Endothelial cell of umbilical vein (primary cell): ENCODE measurements at regions not wholly inside any gene's neighbourhood (a gene's known extent, or its start where the extent isn't known, plus 50 kb on each side); places are given as distances from the start of the nearest gene placed in this dataset.

ENCODE experiments used
- BruUV-seq: library from RNA; stranded (reverse); fragments of 400-500 nt; replicated peaks from 2 replicates; lab custom pipeline; 2021; lab: Mats Ljungman, UMichigan
- CTCF ChIA-PET: fragments of 300-600, 350-600 bp; sonication (Branson Sonifier 250); formaldehyde crosslinking; loops from one replicate; lab custom pipeline; 2021; ENCODE audit warnings: antibody characterized with exemption, inconsistent platforms; lab: Charles Lee
- POLR2A ChIA-PET: fragments of 300-600, 350-600 bp; sonication (Branson Sonifier 250); formaldehyde crosslinking; loops from one replicate; lab custom pipeline; 2021; ENCODE audit warnings: antibody characterized with exemption, inconsistent platforms; lab: Charles Lee
- DNase-seq: peaks from one replicate; pipeline ENCODE4 v3.0.0-alpha.2; 2011; ENCODE audit warnings: low read depth, low spot score
- FAIRE-seq: peaks from 2 replicates; lab custom pipeline; 2011; peaks lifted over from hg19 to GRCh38; lab: Jason Lieb, UNC
- H2AFZ ChIP-seq: 2 replicates; pipeline ENCODE4 v1.6.0; 2012; ENCODE audit warnings: low read depth, low read length, control low read depth, inconsistent platforms
- H3K27ac ChIP-seq: 2 replicates; pipeline ENCODE4 v1.5.1; 2011; ENCODE audit warnings: low read depth, mild to moderate bottlenecking, control low read depth, low read length, moderate library complexity; ENCODE audit not compliant: insufficient read depth
- H3K27me3 ChIP-seq, 2 experiments: 2 replicates each; pipeline versions ENCODE4 v1.6.0 to v1.6.1; 2011; ENCODE audit warnings: low read length in 2 of 2, mixed read lengths in 1 of 2; ENCODE audit not compliant: control insufficient read depth in 2 of 2, insufficient read depth in 2 of 2
- H3K36me3 ChIP-seq, 2 experiments: 2 replicates in 1 of 2; 3 replicates in 1 of 2; pipeline ENCODE4 v1.5.1; 2011; ENCODE audit warnings: low read length in 2 of 2, mild to moderate bottlenecking in 1 of 2, moderate library complexity in 1 of 2; ENCODE audit not compliant: control insufficient read depth in 2 of 2, insufficient read depth in 2 of 2; ENCODE audit errors: extremely low read depth in 1 of 2
- H3K4me1 ChIP-seq: 3 replicates; pipeline ENCODE4 v1.5.1; 2011; ENCODE audit warnings: mild to moderate bottlenecking, low read length; ENCODE audit not compliant: control insufficient read depth, insufficient read depth; ENCODE audit errors: extremely low read depth
- H3K4me2 ChIP-seq: 2 replicates; pipeline ENCODE4 v1.6.1; 2011; ENCODE audit warnings: low read length, control low read depth, mixed read lengths; ENCODE audit not compliant: insufficient read depth
- H3K4me3 ChIP-seq, 3 experiments: fragments of 200-600 bp in 1 of 3; sonication (generic), shearing (Covaris generic) in 1 of 3; replicated peaks in 1 of 3; 2 replicates each; pipeline ENCODE4 v1.5.1; 2011 to 2016; ENCODE audit warnings: control low read depth in 3 of 3, low read length in 3 of 3, mild to moderate bottlenecking in 2 of 3, inconsistent platforms in 1 of 3, low read depth in 1 of 3, moderate library complexity in 1 of 3; ENCODE audit not compliant: insufficient read depth in 1 of 3
- H3K79me2 ChIP-seq: 2 replicates; pipeline ENCODE4 v1.6.0; 2012; ENCODE audit warnings: low read length, inconsistent platforms; ENCODE audit not compliant: control insufficient read depth, insufficient read depth
- H3K9ac ChIP-seq: replicated peaks from 2 replicates; pipeline ENCODE3; 2011; ENCODE audit warnings: low read length, control low read depth; ENCODE audit not compliant: insufficient read depth; ENCODE audit errors: extremely low read depth
- H3K9me1 ChIP-seq: replicated peaks from 3 replicates; pipeline ENCODE4 v1.6.0; 2011; ENCODE audit warnings: mild to moderate bottlenecking, low read length; ENCODE audit not compliant: control insufficient read depth, insufficient read depth; ENCODE audit errors: extremely low read depth
- H3K9me3 ChIP-seq: replicated peaks from 2 replicates; pipeline ENCODE4 v1.5.1; 2012; ENCODE audit warnings: low read length, inconsistent platforms; ENCODE audit not compliant: control insufficient read depth, insufficient read depth
- H4K20me1 ChIP-seq: replicated peaks from 2 replicates; pipeline ENCODE3; 2011; ENCODE audit warnings: mild to moderate bottlenecking, low read length; ENCODE audit not compliant: control insufficient read depth, insufficient read depth; ENCODE audit errors: extremely low read depth
- EZH2 ChIP-seq: IDR thresholded peaks from 2 replicates; pipeline ENCODE4 v1.6.1; 2012; ENCODE audit warnings: borderline replicate concordance, low read depth, mild to moderate bottlenecking, moderate library complexity, low read length, inconsistent platforms; ENCODE audit not compliant: severe bottlenecking
- FOS ChIP-seq: IDR thresholded peaks from 2 replicates; pipeline ENCODE4 v1.6.1; 2011; ENCODE audit warnings: mild to moderate bottlenecking, low read length, moderate library complexity, borderline replicate concordance; ENCODE audit not compliant: insufficient read depth
- GATA2 ChIP-seq: IDR thresholded peaks from 2 replicates; pipeline ENCODE4 v1.7.0; 2011; ENCODE audit warnings: low read depth, mild to moderate bottlenecking, moderate library complexity, mixed read lengths, low read length; ENCODE audit not compliant: insufficient read length, insufficient read depth
- JUN ChIP-seq: IDR thresholded peaks from 2 replicates; pipeline ENCODE4 v1.6.1; 2011; ENCODE audit warnings: borderline replicate concordance, low read depth; ENCODE audit not compliant: insufficient read length, insufficient read depth
- MYC ChIP-seq: IDR thresholded peaks from one replicate; pipeline ENCODE4 v1.6.1; 2011; ENCODE audit warnings: mild to moderate bottlenecking, low read depth, low read length
- POLR2A ChIP-seq: IDR thresholded peaks from 2 replicates; pipeline ENCODE4 v1.6.1; 2012; ENCODE audit warnings: low read depth, mild to moderate bottlenecking, control low read depth, low read length
- POLR2AphosphoS5 ChIP-seq: IDR thresholded peaks from 2 replicates; pipeline ENCODE4 v1.6.1; 2012; ENCODE audit warnings: low read depth, mild to moderate bottlenecking, control low read depth, low read length, moderate library complexity; ENCODE audit not compliant: insufficient read depth
- dilution Hi-C: fragments of 300-500 bp; cut with MboI; formaldehyde crosslinking; loops from one replicate; pipeline ENCODE4 v1.15.0; 2019; ENCODE audit warnings: low sequenced_read_pairs; ENCODE audit not compliant: extremely low pct_ligation_motif_present
- intact Hi-C: fragments of 100-400 bp; cut with micrococcal nuclease; formaldehyde crosslinking; loops from one replicate; pipeline ENCODE4 v1.10.0; 2022
- TF ChIP-seq, protein P1 (sequence below): IDR thresholded peaks from 2 replicates; pipeline ENCODE4 v1.6.1; 2011; ENCODE audit not compliant: insufficient read depth, insufficient read length
- TF ChIP-seq, protein P2 (sequence below), 2 donors: IDR thresholded peaks; 1 replicate in 1 of 2; 2 replicates in 1 of 2; pipeline ENCODE4 v1.5.1; 2011; ENCODE audit warnings: low read length in 2 of 2, mild to moderate bottlenecking in 2 of 2, moderate library complexity in 2 of 2, control low read depth in 1 of 2, inconsistent platforms in 1 of 2, low read depth in 1 of 2; ENCODE audit not compliant: insufficient read depth in 1 of 2; ENCODE audit errors: extremely low read depth in 1 of 2

DNA sequence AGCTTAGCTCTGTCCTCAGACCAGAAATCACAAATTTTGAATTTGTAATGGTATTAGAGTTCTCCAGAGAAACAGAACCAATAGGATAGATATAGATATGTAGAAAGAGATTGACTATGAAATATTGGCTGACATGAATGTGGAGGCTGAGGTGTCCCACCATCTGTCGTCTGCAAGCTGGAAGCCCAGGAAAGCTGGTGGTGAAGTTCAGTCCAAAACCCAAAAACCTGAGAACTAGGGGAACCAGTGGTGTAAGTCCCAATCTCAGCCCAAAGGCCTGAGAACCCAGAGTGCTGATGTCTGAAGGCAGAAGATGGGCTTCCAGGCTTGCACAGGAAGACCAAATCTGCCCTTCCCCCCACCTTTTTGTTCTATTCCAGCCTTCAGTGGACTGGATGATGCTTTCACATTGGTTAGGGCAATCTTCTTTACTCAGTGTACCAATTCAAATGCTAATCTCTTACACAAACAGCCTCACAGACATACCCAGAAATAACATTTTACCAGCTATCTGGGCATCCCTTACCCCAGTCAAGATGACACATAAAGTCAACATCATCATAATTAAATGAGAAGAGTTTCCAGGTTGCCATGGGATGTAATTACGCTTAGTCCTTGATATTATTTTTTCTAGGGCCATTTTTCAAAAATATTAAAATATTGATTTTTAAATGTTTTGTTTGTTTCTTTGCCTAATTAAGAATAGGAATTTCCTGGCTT lies 570.8 kb downstream of the UTRN start:
- no peaks in the 10 kb centered on the region for H3K27me3 ChIP-seq
- no peaks in the 10 kb centered on the region for H3K9me1 ChIP-seq
- H3K36me3 ChIP-seq = peaks cover 0 to 2% of the 10 kb centered on the region in 2 experiments
- no peak overlapping the region for H3K4me2 ChIP-seq
- dilution Hi-C loops = no loop called here
- H2AFZ ChIP-seq = no peak overlapping the region
- BruUV-seq = no TSS peak
- FAIRE-seq = no peak
- no peaks in the 10 kb centered on the region for H3K4me1 ChIP-seq
- no peaks in the 10 kb centered on the region for H3K79me2 ChIP-seq
- intact Hi-C loops = no loop called here
- TF ChIP-seq EZH2 = no peak
- peak; percentile 4 for TF ChIP-seq POLR2AphosphoS5
- TF ChIP-seq JUN = no peak
- TF ChIP-seq, protein P1, sequence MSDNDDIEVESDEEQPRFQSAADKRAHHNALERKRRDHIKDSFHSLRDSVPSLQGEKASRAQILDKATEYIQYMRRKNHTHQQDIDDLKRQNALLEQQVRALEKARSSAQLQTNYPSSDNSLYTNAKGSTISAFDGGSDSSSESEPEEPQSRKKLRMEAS = no peak
- H4K20me1 ChIP-seq = no peaks in the 10 kb centered on the region
- peak; percentile 6 for DNase-seq
- ChIA-PET CTCF (interaction anchor here (1.2 kb wide), 1 partner anchor 281 kb away, joined by 3 read pairs; no protein-coding TSS in a partner anchor), POLR2A (no interaction called here)
- H3K9me3 ChIP-seq = no peaks in the 10 kb centered on the region
- H3K4me3 ChIP-seq = no peak overlapping the region
- no peak overlapping the region for H3K27ac ChIP-seq
- no peak overlapping the region for H3K9ac ChIP-seq

- no peaks in the 10 kb centered on the region for H3K27me3 ChIP-seq
- intact Hi-C loops = no loop called here
- no peak overlapping the region for H3K4me3 ChIP-seq
- DNase-seq (no peak), FAIRE-seq (no peak)
- H3K4me2 ChIP-seq = no peak overlapping the region
- dilution Hi-C loops = no loop called here
- no peak for TF ChIP-seq POLR2A
- TF ChIP-seq, protein P1 = no peak
- no peak for TF ChIP-seq JUN
- no peak for TF ChIP-seq POLR2AphosphoS5
- no peak for TF ChIP-seq FOS
- TF ChIP-seq GATA2 = no peak
- TF ChIP-seq MYC = no peak
- TF ChIP-seq, protein P2, sequence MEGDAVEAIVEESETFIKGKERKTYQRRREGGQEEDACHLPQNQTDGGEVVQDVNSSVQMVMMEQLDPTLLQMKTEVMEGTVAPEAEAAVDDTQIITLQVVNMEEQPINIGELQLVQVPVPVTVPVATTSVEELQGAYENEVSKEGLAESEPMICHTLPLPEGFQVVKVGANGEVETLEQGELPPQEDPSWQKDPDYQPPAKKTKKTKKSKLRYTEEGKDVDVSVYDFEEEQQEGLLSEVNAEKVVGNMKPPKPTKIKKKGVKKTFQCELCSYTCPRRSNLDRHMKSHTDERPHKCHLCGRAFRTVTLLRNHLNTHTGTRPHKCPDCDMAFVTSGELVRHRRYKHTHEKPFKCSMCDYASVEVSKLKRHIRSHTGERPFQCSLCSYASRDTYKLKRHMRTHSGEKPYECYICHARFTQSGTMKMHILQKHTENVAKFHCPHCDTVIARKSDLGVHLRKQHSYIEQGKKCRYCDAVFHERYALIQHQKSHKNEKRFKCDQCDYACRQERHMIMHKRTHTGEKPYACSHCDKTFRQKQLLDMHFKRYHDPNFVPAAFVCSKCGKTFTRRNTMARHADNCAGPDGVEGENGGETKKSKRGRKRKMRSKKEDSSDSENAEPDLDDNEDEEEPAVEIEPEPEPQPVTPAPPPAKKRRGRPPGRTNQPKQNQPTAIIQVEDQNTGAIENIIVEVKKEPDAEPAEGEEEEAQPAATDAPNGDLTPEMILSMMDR (IDR thresholded peaks at IDR 0.05; ENCODE audit: extremely low read depth in 1 of 2, insufficient read depth in 1 of 2, low read depth in 1 of 2, low read length in 2 of 2) = no peak
- TF ChIP-seq EZH2 = no peak
- H3K4me1 ChIP-seq = no peaks in the 10 kb centered on the region
- ChIA-PET POLR2A (no interaction called here), CTCF (interaction anchor here (1.1 to 1.3 kb wide), 3 partner anchors 9 to 281 kb away, joined by 3 to 5 read pairs (median 3); no protein-coding TSS in a partner anchor)
- no TSS peak for BruUV-seq
- no peak overlapping the region for H2AFZ ChIP-seq
- no peak overlapping the region for H3K9ac ChIP-seq
- no peaks in the 10 kb centered on the region for H3K9me1 ChIP-seq
- H3K36me3 ChIP-seq = peaks cover 0 to 2% of the 10 kb centered on the region in 2 experiments
- H4K20me1 ChIP-seq = no peaks in the 10 kb centered on the region
- H3K9me3 ChIP-seq = no peaks in the 10 kb centered on the region
- no peak overlapping the region for H3K27ac ChIP-seq
- no peaks in the 10 kb centered on the region for H3K79me2 ChIP-seq
Measured at GRCh38 chr6:144856622-144857021, 571.5 kb downstream of the UTRN start.
